Omental fat pad (tissue), 3 donors: ENCODE measurements at regions not wholly inside any gene's neighbourhood (a gene's known extent, or its start where the extent isn't known, plus 50 kb on each side); places are given as distances from the start of the nearest gene placed in this dataset.
A peak's percentile ranks its signal among the peaks of the same experiment; 100 is the strongest.

Source experiments
- ATAC-seq: fragments of 150-250 bp; one replicate; pipeline ENCODE4 v1.9.1; 2016; ENCODE audit warnings: mild to moderate bottlenecking, moderate library complexity; ENCODE audit not compliant: low FRiP score
- DNase-seq: peaks from one replicate; pipeline ENCODE4 v3.0.0-alpha.2; 2019; ENCODE audit warnings: low spot score
- CTCF ChIP-seq, 3 donors: fragments of 450-650 bp; IDR thresholded peaks; one replicate each; pipeline ENCODE4 v1.5.1; 2016 to 2017; ENCODE audit warnings: antibody characterized with exemption in 3 of 3, mild to moderate bottlenecking in 3 of 3, moderate library complexity in 2 of 3

- no peak for TF ChIP-seq CTCF (IDR thresholded peaks at IDR 0.05)
- ATAC-seq (no peak), DNase-seq (no peak)
Measured at GRCh38 chr12:91387461-91388134, 205.0 kb upstream of the DCN start.

- no peak for TF ChIP-seq CTCF (IDR thresholded peaks at IDR 0.05)
- ATAC-seq: no peak
- no peak for DNase-seq
Measured at GRCh38 chr12:91384806-91385205, 202.2 kb upstream of the DCN start.

- DNase-seq (no peak), ATAC-seq (no peak)
Measured at GRCh38 chr12:91384366-91384765, 201.7 kb upstream of the DCN start.

GRCh38 chr12:91383099-91383498 is 200.5 kb upstream of the DCN start:
- TF ChIP-seq CTCF (IDR thresholded peaks at IDR 0.05): no peak
- ATAC-seq (peak; percentile 22), DNase-seq (no peak)

More at GRCh38 chr12:91384366-91384765, 201.7 kb upstream of the DCN start:
- TF ChIP-seq CTCF (IDR thresholded peaks at IDR 0.05): no peak

- ATAC-seq (peak; percentile 52), DNase-seq (peak; percentile 95)
- TF ChIP-seq CTCF (IDR thresholded peaks at IDR 0.05): peak in 2 of 3 donors; percentile 33 to 80
Measured at GRCh38 chr12:91382081-91382543, 199.5 kb upstream of the DCN start.

- peak; percentile 72 for ATAC-seq
- no peak for DNase-seq
- TF ChIP-seq CTCF (IDR thresholded peaks at IDR 0.05): no peak
Measured at GRCh38 chr12:91381309-91381804, 198.7 kb upstream of the DCN start.

- TF ChIP-seq CTCF (IDR thresholded peaks at IDR 0.05): no peak
- DNase-seq (no peak), ATAC-seq (no peak)
Measured at GRCh38 chr12:91380631-91381030, 198.0 kb upstream of the DCN start.
